ENCODE measurements at regions not wholly inside any gene's neighbourhood (a gene's known extent, or its start where the extent isn't known, plus 50 kb on each side); places are given as distances from the start of the nearest gene placed in this dataset.
A peak's percentile ranks its signal among the peaks of the same experiment; 100 is the strongest.
"Not testable (repeated sequence)": the region's sequence is repeated elsewhere in the genome, so short reads cannot be mapped to it uniquely, and the experiment has no call there.

DNA sequence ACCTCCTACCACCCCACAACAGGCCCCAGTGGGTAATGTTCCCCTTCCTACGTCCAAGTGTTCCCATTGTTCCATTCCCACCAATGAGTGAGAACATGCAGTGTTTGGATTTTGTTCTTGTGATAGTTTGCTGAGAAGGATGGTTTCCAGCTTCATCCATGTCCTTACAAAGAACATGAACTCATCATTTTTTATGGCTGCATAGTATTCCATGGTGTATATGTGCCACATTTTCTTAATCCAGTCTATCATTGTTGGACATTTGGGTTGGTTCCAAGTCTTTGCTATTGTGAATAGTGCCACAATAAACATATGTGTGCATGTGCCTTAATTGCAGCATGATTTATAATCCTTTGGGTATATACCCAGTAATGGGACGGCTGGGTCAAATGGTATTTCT lies 81.6 kb downstream of the P2RY10 start:
- not testable (repeated sequence) for H3K4me3 Mint-ChIP-seq; H3K27ac Mint-ChIP-seq; DNase-seq; ATAC-seq; H3K36me3 Mint-ChIP-seq (ENCODE audit: low read depth); H3K27me3 Mint-ChIP-seq; H3K9me3 ChIP-seq (ENCODE audit: control insufficient read depth, low read length, poor library complexity, severe bottlenecking); H3K4me1 Mint-ChIP-seq

DNA sequence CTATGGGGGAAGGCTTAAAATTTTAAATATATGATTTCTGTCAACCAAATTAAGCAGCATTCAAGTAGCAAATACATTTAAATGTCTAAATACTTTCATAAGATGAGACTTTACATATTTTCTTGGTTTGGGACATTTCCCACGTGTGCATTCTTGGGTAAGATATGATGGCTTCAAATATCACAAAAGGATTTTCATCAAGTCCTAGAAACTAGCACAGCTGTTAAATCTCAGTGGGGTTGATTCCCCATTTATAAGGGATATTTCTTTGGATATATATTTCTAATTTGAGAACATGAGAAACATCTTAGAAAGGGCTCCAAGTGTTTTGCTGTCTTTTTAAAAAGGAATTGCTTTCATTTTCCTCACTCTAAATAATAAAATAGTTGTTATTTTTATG lies 90.2 kb downstream of the P2RY10 start:
- Mint-ChIP-seq H3K27me3 (no peaks in the 10 kb centered on the region), H3K4me3 (no peak overlapping the region), H3K36me3 (ENCODE audit: low read depth) (peaks cover 4% of the 10 kb centered on the region), H3K4me1 (peaks cover 8% of the 10 kb centered on the region), H3K27ac (no peak overlapping the region)
- ATAC-seq (no peak), DNase-seq (no peak)
- H3K9me3 ChIP-seq (ENCODE audit: control insufficient read depth, low read length, poor library complexity, severe bottlenecking): no peaks in the 10 kb centered on the region

DNA sequence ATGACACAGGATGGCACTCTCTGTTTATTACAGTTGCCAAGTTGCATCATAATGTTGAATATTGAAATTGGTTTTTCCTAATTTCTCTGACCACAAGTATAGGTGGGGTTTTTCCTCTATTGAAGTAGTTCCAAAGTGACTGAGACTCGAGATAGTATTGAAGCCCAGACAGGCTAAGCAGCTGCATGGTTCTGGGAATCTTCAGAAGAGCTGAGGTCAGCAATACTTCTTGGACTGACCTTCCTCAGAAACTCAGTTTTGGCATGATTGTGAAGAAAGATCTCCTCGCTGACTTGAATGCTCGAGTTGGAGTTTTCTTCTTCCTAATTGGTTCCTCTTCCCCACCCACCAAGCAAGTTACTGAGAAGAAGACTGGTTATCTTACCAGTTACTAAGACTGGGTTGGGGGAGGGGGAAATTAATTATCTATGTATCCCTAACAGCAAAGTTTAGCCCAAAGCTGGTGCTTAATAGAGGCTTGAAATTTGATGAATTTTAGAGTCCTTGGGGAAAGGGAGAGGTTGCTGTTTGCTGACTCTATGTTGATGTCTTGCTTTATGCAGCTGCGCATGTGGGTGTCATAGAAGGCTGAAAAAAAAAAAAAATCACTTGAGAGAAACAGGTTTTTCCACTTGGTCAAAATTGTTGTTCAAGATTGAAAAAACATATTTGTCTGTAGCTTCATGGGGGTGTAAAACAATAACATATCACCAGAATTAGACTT lies 91.1 kb downstream of the P2RY10 start:
- Mint-ChIP-seq H3K4me3 (no peak overlapping the region), H3K27ac (no peak overlapping the region), H3K27me3 (no peaks in the 10 kb centered on the region), H3K4me1 (peaks cover 8% of the 10 kb centered on the region), H3K36me3 (ENCODE audit: low read depth) (peaks cover under 1% of the 10 kb centered on the region)
- H3K9me3 ChIP-seq (ENCODE audit: control insufficient read depth, low read length, poor library complexity, severe bottlenecking): no peaks in the 10 kb centered on the region
- ATAC-seq: no peak
- no peak for DNase-seq

DNA sequence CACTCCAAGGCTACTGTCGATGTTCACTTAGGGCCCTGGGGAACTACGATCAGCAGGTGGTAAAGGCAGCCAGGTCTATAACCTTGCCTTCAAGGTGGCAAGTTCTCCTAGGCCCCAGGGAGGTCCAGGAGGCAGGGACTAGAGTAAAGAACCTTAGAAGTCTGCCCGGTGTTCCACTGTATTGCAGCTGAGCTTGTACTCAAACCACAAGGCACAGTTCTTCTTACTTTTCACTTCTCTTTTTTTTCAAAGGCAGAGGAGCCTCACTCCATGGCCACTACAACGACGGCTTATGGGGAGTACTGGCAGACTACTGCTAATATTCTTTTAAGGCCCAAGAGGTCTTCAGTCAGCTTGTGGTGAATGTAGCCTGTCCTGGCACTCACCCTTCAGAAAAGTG lies 78.8 kb upstream of the GPR174 start:
- H3K27me3 Mint-ChIP-seq: no peaks in the 10 kb centered on the region
- H3K9me3 ChIP-seq (ENCODE audit: control insufficient read depth, low read length, poor library complexity, severe bottlenecking): no peaks in the 10 kb centered on the region
- ATAC-seq (peak; percentile 35), DNase-seq (no peak)
- H3K36me3 Mint-ChIP-seq (ENCODE audit: low read depth): peaks cover 5% of the 10 kb centered on the region
- H3K4me3 Mint-ChIP-seq: no peak overlapping the region
- H3K4me1 Mint-ChIP-seq: no peaks in the 10 kb centered on the region
- H3K27ac Mint-ChIP-seq: no peak overlapping the region

DNA sequence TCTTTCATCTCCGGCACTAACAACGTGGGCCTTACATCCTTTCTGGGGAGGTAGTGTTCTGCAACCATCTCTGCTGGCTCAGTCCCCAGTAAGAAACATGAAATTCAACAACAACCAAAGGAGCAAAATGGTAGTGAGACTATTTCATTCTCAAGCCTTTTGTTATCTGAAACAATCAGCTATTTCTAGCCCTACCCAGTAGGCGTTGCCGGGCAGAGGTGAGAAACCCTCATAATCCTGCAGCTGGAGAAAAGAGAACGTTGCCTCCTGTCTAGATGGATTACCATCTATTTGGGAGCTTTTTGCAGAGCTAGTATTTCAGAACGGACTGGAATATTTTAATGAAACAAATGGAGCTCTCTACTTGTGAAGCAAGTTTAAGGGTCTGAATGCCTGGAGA lies 66.4 kb upstream of the GPR174 start:
- DNase-seq (no peak), ATAC-seq (no peak)
- Mint-ChIP-seq H3K4me1 (peaks cover 4% of the 10 kb centered on the region), H3K27ac (no peak overlapping the region), H3K4me3 (peak overlapping the region; percentile 49), H3K36me3 (ENCODE audit: low read depth) (no peaks in the 10 kb centered on the region), H3K27me3 (no peaks in the 10 kb centered on the region)
- no peaks in the 10 kb centered on the region for H3K9me3 ChIP-seq (ENCODE audit: control insufficient read depth, low read length, poor library complexity, severe bottlenecking)

DNA sequence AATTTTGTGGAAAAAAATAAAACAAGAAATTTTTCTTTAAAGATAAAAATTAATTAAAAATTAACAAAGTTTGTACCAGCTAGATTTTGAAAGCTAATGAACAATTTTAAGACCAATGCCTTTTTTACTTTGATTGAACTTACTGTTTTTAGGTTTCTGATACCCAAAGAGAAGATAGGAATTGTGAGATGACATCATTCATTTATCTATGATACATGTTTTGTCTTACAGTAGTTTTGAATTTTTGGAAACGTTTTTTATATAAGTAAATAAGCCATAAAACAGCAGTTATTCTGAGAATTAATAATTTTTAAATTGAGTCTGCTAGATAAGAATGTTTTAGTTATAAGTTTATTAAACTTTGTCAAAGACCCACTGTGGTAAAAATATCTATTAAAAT lies 65.0 kb upstream of the GPR174 start:
- no peak for DNase-seq
- Mint-ChIP-seq H3K4me1 (peaks cover 4% of the 10 kb centered on the region), H3K36me3 (ENCODE audit: low read depth) (no peaks in the 10 kb centered on the region), H3K27me3 (no peaks in the 10 kb centered on the region), H3K27ac (no peak overlapping the region), H3K4me3 (no peak overlapping the region)
- H3K9me3 ChIP-seq (ENCODE audit: control insufficient read depth, low read length, poor library complexity, severe bottlenecking): no peaks in the 10 kb centered on the region
- ATAC-seq: no peak

DNA sequence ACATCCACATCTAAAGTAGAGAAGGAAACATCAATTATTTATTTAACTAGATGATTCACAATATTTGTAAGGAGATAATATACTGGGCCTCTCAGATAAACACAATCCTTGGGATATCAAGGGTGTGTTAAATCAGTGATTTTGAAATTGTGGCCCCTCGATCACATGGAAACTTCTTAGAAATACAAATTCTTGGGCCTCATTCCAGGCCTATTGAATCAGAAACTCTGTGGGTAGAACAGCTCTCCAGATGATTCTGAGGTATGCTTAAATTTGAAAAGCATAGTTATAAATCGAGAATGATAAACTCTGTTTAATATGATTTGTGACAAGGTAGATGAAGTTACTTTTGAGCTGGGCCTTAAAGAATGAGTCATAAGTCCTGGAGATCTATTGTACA lies 64.3 kb upstream of the GPR174 start:
- H3K9me3 ChIP-seq (ENCODE audit: control insufficient read depth, low read length, poor library complexity, severe bottlenecking): no peaks in the 10 kb centered on the region
- H3K27me3 Mint-ChIP-seq: no peaks in the 10 kb centered on the region
- H3K4me1 Mint-ChIP-seq: peaks cover 7% of the 10 kb centered on the region
- H3K4me3 Mint-ChIP-seq: no peak overlapping the region
- DNase-seq (no peak), ATAC-seq (no peak)
- no peaks in the 10 kb centered on the region for H3K36me3 Mint-ChIP-seq (ENCODE audit: low read depth)
- no peak overlapping the region for H3K27ac Mint-ChIP-seq

DNA sequence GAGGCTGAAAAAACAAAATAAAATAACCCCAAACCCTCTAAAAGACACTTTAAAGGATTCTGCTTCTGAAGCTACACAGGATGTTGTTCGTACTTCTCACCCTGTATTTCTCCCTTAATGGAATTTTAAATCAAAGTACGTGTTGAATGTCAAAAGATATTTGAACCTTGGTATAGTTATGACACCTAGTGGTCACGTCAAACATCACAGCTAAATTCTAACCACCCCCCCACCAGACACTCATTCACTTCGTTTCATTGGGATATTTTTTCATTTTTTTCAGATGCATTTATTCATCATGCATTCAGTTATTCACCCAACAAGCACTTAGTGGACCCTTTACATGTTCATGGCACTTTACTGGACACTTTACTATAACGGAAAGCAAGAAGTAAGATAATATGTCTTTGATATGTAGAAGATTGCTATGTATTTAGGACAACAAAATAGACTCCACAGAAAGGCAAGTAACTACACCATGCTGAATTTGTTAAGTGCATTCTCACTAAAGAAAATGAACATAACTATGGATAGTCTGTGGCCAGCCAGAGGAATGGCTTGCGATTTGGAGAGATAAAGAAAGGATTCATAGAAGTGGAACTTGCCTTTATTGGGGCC lies 62.5 kb upstream of the GPR174 start:
- H3K9me3 ChIP-seq (ENCODE audit: control insufficient read depth, low read length, poor library complexity, severe bottlenecking): no peaks in the 10 kb centered on the region
- Mint-ChIP-seq H3K27me3 (no peaks in the 10 kb centered on the region), H3K27ac (peak overlapping the region; percentile 95), H3K4me3 (peak overlapping the region; percentile 86), H3K4me1 (peaks cover 7% of the 10 kb centered on the region), H3K36me3 (ENCODE audit: low read depth) (no peaks in the 10 kb centered on the region)
- ATAC-seq (peak; percentile 83), DNase-seq (no peak)

DNA sequence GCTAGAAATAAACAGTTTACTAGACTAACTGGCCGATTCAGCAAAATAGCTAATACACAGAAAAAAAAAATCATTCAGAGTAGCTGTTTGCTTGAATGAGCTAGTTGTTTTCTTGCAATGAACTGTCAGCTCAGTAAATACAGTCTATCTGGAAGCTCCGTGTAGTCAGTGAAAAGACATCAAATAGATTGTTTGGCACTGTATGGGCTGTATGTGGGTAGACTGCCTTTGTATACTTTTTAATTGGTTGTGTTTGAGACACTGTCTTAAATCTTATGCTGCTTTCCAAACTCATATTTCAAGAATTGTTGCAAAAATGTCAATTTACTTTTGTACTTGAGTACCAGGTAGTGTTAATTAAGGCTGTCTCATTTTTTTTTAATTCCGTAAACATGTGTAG lies 61.6 kb upstream of the GPR174 start:
- Mint-ChIP-seq H3K4me1 (peaks cover 7% of the 10 kb centered on the region), H3K36me3 (ENCODE audit: low read depth) (no peaks in the 10 kb centered on the region), H3K27ac (peak overlapping the region; percentile 67), H3K27me3 (no peaks in the 10 kb centered on the region), H3K4me3 (peak overlapping the region; percentile 41)
- H3K9me3 ChIP-seq (ENCODE audit: control insufficient read depth, low read length, poor library complexity, severe bottlenecking): no peaks in the 10 kb centered on the region
- no peak for DNase-seq
- ATAC-seq: peak; percentile 42

DNA sequence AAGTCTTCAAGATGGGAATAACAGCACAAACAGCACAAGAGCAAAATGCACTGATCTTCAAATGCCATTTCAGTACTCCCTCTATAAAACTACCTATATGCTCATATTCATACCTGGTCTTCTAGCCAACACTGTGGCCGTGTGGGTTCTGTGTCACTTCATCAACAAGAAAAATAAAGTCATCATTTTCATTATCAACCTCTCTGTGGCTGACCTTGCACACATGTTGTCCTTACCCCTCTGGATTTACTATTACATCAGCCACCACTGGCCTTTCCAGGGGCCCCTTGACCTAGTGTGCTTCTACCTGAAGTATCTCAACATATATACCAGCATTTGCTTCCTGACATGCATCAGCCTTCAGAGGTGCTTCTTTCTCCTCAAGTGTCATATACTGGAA lies 59.6 kb upstream of the GPR174 start:
- peak overlapping the region; percentile 67 for H3K27ac Mint-ChIP-seq
- no peak for ATAC-seq
- no peak overlapping the region for H3K4me3 Mint-ChIP-seq
- H3K9me3 ChIP-seq (ENCODE audit: control insufficient read depth, low read length, poor library complexity, severe bottlenecking): no peaks in the 10 kb centered on the region
- no peaks in the 10 kb centered on the region for H3K27me3 Mint-ChIP-seq
- no peak for DNase-seq
- no peaks in the 10 kb centered on the region for H3K36me3 Mint-ChIP-seq (ENCODE audit: low read depth)
- peaks cover 11% of the 10 kb centered on the region for H3K4me1 Mint-ChIP-seq

DNA sequence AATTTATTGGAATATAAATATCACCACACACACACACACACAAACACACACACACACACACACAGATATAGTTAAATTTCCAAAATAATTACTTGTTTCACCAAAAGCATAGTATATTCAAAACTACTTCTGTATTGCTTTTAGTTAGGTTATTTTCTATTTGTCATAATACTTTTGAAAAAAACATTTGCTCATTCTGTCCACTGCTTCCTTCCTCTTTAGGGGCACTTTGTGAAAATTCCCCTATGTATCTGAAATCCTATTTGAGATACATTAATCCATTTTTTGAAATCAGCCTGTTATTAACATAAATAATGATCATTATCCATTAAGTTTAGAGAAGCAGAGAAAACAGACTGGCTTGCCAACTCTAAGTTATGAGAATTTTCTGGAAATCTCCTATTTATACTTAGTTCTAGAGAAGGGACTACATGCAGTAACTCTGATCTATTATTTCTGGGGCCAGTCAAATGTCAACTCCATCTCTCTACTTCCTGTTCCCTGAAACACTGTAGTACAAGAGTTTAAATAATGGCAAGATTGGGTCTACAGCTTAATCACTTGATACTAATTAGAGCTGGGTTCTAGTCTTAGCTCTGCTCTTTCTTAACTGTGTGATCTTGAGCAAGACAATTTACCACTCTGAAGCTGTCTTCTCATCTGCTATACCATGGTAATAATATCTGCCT lies 54.4 kb upstream of the GPR174 start:
- ATAC-seq (peak; percentile 14), DNase-seq (no peak)
- peak overlapping the region; percentile 28 for H3K4me3 Mint-ChIP-seq
- H3K4me1 Mint-ChIP-seq: peaks cover 12% of the 10 kb centered on the region
- H3K36me3 Mint-ChIP-seq (ENCODE audit: low read depth): no peaks in the 10 kb centered on the region
- H3K27me3 Mint-ChIP-seq: no peaks in the 10 kb centered on the region
- peak overlapping the region; percentile 89 for H3K27ac Mint-ChIP-seq
- no peaks in the 10 kb centered on the region for H3K9me3 ChIP-seq (ENCODE audit: control insufficient read depth, low read length, poor library complexity, severe bottlenecking)

DNA sequence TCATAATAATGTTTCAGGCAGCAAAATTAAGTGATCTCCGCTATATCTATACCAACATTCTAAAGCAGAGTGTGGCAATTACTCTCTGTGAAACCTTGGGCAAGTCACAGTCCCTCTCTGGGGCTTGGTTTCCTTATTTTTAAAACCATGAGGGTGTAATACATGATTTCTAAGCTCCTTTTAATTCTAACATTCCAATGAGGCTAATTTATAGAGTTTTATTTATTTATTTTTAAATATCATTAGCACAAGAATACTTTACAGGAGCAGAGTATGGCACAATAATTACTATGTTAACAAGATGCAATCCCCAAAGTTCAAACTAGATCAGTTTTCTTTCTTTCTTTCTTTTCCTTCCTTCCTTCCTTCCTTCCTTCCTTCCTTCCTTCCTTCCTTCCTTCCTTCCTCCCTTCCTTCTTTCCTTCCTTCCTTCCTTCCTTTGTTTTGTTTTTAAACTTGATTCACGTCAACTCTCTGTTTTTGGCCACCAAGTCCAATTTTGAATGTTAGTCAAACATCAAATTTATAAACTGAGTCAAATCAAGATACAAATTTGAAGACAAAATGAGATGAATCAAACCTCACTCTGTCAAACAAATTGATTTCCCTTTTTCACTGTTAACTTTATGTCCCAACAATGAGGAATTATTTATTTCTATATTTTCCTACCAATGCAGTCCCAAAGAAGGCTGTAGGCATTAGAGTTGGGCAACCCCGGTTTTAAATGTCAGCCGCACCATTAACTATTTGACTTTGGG lies 50.2 kb upstream of the GPR174 start:
- no peaks in the 10 kb centered on the region for H3K9me3 ChIP-seq (ENCODE audit: control insufficient read depth, low read length, poor library complexity, severe bottlenecking)
- Mint-ChIP-seq H3K27ac (peak overlapping the region; percentile 97), H3K36me3 (ENCODE audit: low read depth) (no peaks in the 10 kb centered on the region), H3K27me3 (no peaks in the 10 kb centered on the region), H3K4me3 (no peak overlapping the region), H3K4me1 (peaks cover 28% of the 10 kb centered on the region)
- no peak for ATAC-seq
- DNase-seq: no peak
